OCI-LY7 (cell line): ENCODE measurements at regions not wholly inside any gene's neighbourhood (a gene's known extent, or its start where the extent isn't known, plus 50 kb on each side); places are given as distances from the start of the nearest gene placed in this dataset.

Experiments
- CTCF ChIP-seq: fragments of 200-600 bp; sonication (generic); conservative IDR thresholded peaks from 2 replicates; pipeline ENCODE4 v1.5.1; 2014; ENCODE audit warnings: mild to moderate bottlenecking, antibody characterized with exemption, low read length, moderate library complexity, mixed read lengths
- EZH2phosphoT487 ChIP-seq: fragments of 200-600 bp; sonication (generic); IDR thresholded peaks from 2 replicates; pipeline ENCODE4 v1.6.1; 2018; ENCODE audit warnings: low read depth, borderline replicate concordance, mild to moderate bottlenecking, mixed run types, antibody characterized with exemption, low read length, moderate library complexity, mixed read lengths

GRCh38 chr12:34339922-34340321 is 317.6 kb downstream of the ALG10 start:
- TF ChIP-seq CTCF (no peak), EZH2phosphoT487 (no peak)
